Mucosa of descending colon (tissue), 3 donors: ENCODE measurements at regions not wholly inside any gene's neighbourhood (a gene's known extent, or its start where the extent isn't known, plus 50 kb on each side); places are given as distances from the start of the nearest gene placed in this dataset.

Experiments used
- ATAC-seq: fragments of 200-7000 bp; cut with Tn5 transposase; one replicate; pipeline ENCODE4 v1.9.1; 2020; ENCODE audit warnings: mild to moderate bottlenecking, moderate library complexity
- DNase-seq, 3 donors: peaks; one replicate each; pipeline ENCODE4 v3.0.0-alpha.2; 2020
- H3K36me3 ChIP-seq: fragments of 200-600 bp; one replicate; pipeline ENCODE4 v1.8.0; 2021; ENCODE audit warnings: low read depth, mild to moderate bottlenecking
- H3K4me1 ChIP-seq: fragments of 200-600 bp; one replicate; pipeline ENCODE4 v1.8.0; 2021; ENCODE audit warnings: low read depth, mild to moderate bottlenecking
- H3K4me3 ChIP-seq: fragments of 200-600 bp; one replicate; pipeline ENCODE4 v1.8.0; 2021; ENCODE audit warnings: mild to moderate bottlenecking
- H3K9me3 ChIP-seq: fragments of 200-600 bp; one replicate; pipeline ENCODE4 v1.8.0; 2021; ENCODE audit warnings: mild to moderate bottlenecking
- CTCF ChIP-seq: fragments of 200-600 bp; IDR thresholded peaks from one replicate; pipeline ENCODE4 v1.8.0; 2022; ENCODE audit warnings: antibody characterized with exemption, mild to moderate bottlenecking
- intact Hi-C, 2 donors: fragments of 100-400 bp; cut with DNase I in 1 of 2; cut with micrococcal nuclease in 1 of 2; formaldehyde crosslinking; loops; one replicate each; pipeline versions ENCODE4 v1.11.0 to v1.11.1; 2022; cut with DNase I, micrococcal nuclease
- donor health status: DM: no; HTN: no; CAD: no; lungs with moderate emphysema.
- donor health status: DM: no; HTN: no; CAD: no.
- donor health status: DM: no; HTN: yes; CAD: no.

- no peak overlapping the region for H3K4me3 ChIP-seq
- H3K9me3 ChIP-seq = no peaks in the 10 kb centered on the region
- no peak for TF ChIP-seq CTCF
- ATAC-seq (no peak), DNase-seq (no peak)
- intact Hi-C loops = no loop called here
- H3K4me1 ChIP-seq = peaks cover 5% of the 10 kb centered on the region
- H3K36me3 ChIP-seq = no peaks in the 10 kb centered on the region
Observed at GRCh38 chr12:89177802-89178395, 174.4 kb downstream of the DUSP6 start.

- intact Hi-C loops = no loop called here
- Histone ChIP-seq H3K36me3 (no peaks in the 10 kb centered on the region), H3K4me1 (peaks cover 5% of the 10 kb centered on the region), H3K9me3 (peaks cover 3% of the 10 kb centered on the region), H3K4me3 (no peak overlapping the region)
- no peak for ATAC-seq
- no peak for DNase-seq
- no peak for TF ChIP-seq CTCF
Observed at GRCh38 chr12:89176676-89177075, 175.6 kb downstream of the DUSP6 start.

- H3K9me3 ChIP-seq = peaks cover 3% of the 10 kb centered on the region
- DNase-seq (no peak), ATAC-seq (no peak)
- no peak for TF ChIP-seq CTCF
- no peak overlapping the region for H3K4me3 ChIP-seq
- no peaks in the 10 kb centered on the region for H3K36me3 ChIP-seq
- intact Hi-C loops = no loop called here
- no peaks in the 10 kb centered on the region for H3K4me1 ChIP-seq
Observed at GRCh38 chr12:89173678-89174077, 178.6 kb downstream of the DUSP6 start.

GRCh38 chr12:89173096-89173495 is 179.2 kb downstream of the DUSP6 start:
- H3K36me3 ChIP-seq = no peaks in the 10 kb centered on the region
- no peak overlapping the region for H3K4me3 ChIP-seq
- no peak for TF ChIP-seq CTCF
- ATAC-seq (no peak), DNase-seq (no peak)
- peaks cover 3% of the 10 kb centered on the region for H3K9me3 ChIP-seq
- intact Hi-C loops = no loop called here
- no peaks in the 10 kb centered on the region for H3K4me1 ChIP-seq

GRCh38 chr12:89172224-89172623 is 180.1 kb downstream of the DUSP6 start:
- Histone ChIP-seq H3K4me1 (no peaks in the 10 kb centered on the region), H3K36me3 (no peaks in the 10 kb centered on the region), H3K9me3 (peaks cover 3% of the 10 kb centered on the region), H3K4me3 (no peak overlapping the region)
- no peak for DNase-seq
- intact Hi-C loops = no loop called here
- TF ChIP-seq CTCF = no peak
- no peak for ATAC-seq

- Histone ChIP-seq H3K36me3 (no peaks in the 10 kb centered on the region), H3K4me3 (no peak overlapping the region), H3K4me1 (no peaks in the 10 kb centered on the region), H3K9me3 (peaks cover 3% of the 10 kb centered on the region)
- TF ChIP-seq CTCF = no peak
- intact Hi-C loops = no loop called here
- ATAC-seq (no peak), DNase-seq (no peak)
Observed at GRCh38 chr12:89169321-89169720, 183.0 kb downstream of the DUSP6 start.
